HG02798 (cell line): ENCODE measurements at regions not wholly inside any gene's neighbourhood (a gene's known extent, or its start where the extent isn't known, plus 50 kb on each side); places are given as distances from the start of the nearest gene placed in this dataset.
"Not testable (repeated sequence)": the region's sequence is repeated elsewhere in the genome, so short reads cannot be mapped to it uniquely, and the experiment has no call there.

Experiments
- ATAC-seq: cut with Tn5 transposase; IDR thresholded peaks from one replicate; pipeline ENCODE4 v1.9.1; 2021; ENCODE audit warnings: mild to moderate bottlenecking; ENCODE audit not compliant: unreplicated experiment, poor library complexity

- no peak for ATAC-seq
Observed at GRCh38 chr5:152185547-152186245, 219.4 kb downstream of the NMUR2 start.

GRCh38 chr5:152184266-152184665 lies 220.8 kb downstream of the NMUR2 start:
- ATAC-seq, result no peak

DNA sequence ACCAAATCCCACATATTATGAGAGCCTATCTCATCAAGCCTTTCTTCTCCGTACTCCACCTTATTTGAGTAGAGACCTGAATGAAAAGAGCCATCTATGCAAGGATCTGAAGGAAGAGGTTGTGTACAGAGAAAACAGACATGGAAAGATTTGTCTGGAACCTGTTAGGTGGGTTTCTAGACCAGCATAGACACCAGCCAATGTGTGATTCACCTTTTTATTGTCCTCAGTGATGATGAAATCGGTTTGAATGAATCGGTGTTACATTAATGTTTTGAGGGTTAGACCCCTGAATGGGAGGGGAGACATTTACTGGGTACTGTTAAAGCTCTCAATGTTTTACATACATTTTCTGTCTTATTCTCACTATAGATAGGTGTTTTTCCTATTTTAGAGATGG lies 223.6 kb downstream of the NMUR2 start:
- no peak for ATAC-seq

DNA sequence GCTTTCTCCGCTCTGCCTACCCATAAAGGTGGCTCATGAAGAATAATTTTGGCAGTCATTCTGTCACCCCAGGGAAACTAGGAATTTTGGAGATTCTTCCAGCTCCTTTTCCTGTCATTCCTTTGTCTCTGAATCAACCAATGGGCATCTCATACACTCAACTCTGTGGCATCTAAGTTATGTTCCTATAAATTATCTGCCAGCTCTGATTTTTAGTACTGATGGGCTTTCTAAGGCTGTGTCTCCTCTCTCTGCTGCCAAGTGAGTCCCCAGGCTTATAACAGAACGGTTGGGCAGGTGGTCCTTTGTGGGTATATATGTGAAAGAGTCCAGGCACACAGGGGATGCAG lies 226.8 kb downstream of the NMUR2 start:
- ATAC-seq, result no peak

DNA sequence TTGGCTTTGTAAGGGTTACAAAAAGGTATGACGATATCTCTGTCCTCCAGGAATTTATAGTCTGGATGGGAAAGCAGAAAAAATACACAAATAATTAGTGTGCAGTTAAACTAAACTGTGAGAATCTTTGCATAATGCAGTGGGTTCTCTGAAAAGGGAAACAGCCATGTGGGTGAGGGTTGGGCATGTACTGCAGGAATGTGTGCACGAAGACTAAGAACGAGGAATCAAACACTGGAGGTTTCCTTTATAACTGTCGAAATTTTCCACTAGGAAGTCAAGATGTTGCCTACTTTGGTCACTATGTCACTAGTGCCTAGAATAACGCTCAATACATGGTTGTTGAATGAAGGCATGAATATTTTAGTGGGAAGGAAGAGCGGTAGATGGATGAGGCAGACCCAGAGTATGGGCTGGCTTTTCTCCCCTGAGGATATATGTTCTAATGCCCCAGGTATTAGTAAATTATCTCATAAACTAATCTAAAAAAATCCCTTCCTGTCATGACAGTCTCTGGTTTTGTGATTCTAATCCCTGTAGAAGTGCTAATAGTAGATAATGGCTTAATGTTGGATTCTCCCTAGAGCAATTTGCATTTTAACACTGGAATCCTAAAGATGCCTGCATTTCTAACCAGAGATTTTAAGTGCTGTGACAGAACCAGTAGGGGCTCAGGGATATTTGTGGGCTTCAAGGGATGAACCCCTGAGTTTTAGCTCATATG lies 227.3 kb downstream of the NMUR2 start:
- no peak for ATAC-seq

DNA sequence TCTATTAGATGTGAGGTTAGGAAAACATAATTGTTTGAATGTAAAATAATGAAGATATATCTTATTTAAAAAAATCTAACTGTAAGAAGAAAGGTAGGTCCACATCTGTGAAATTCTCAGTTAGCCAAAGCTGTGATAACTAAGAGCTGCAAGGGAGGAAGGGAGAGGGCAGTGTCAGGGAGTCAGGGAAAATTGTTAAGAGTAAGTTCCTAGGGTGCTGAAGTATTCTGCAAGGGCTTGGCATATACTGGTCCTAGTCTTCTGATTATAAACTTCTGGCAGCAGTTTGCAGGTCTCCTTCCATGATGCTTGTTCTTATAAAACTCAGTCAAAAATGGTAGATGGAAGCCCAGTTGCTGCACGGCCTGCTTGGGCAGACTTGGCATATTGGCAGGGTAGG lies 233.2 kb downstream of the NMUR2 start:
- ATAC-seq, result no peak

DNA sequence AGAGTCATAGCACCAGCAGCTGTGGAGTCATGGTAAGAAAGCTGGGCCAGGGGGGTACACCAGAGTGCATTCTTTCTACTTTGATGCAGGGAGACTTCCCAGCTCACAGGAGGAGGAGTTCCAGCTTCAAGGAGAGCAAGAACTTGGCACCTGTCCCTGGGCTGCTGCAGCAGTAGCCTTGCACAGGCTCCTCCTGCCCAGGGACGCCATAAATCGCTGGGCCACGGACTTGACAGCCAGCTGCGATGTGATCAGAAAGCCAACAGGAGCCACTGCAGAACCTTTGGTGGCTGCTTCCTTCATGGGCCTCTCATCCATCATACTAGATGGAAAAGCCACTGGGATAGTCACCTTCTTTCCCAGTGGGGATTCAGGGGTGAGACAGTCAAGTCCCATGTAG lies 234.7 kb downstream of the NMUR2 start:
- no peak for ATAC-seq

- ATAC-seq, result no peak
Observed at GRCh38 chr5:152164860-152165259, 240.2 kb upstream of the GLRA1 start.

GRCh38 chr5:152159894-152160293 lies 235.2 kb upstream of the GLRA1 start:
- ATAC-seq, result not testable (repeated sequence)

- ATAC-seq, result not testable (repeated sequence)
Observed at GRCh38 chr5:152154452-152154851, 229.8 kb upstream of the GLRA1 start.

GRCh38 chr5:152151940-152152339 lies 227.3 kb upstream of the GLRA1 start:
- no peak for ATAC-seq

DNA sequence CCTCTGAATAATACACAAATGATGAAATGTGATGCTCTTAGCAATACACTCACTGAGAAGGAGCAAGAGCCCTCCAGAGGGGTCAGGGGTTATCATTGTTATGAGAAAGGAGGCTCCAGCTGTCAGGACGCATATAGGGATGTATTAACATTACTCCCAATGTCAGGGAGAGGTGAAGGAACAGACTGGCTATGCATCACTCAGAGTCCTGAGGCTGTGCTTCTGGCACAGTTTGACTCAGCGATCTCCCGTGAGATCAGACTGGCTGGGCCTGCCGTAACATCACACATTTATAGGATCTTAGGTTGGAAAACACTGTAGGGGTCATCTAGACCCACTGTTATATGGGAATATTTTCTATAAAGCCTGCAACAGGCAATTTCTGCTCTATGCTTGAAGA lies 226.5 kb upstream of the GLRA1 start:
- no peak for ATAC-seq

DNA sequence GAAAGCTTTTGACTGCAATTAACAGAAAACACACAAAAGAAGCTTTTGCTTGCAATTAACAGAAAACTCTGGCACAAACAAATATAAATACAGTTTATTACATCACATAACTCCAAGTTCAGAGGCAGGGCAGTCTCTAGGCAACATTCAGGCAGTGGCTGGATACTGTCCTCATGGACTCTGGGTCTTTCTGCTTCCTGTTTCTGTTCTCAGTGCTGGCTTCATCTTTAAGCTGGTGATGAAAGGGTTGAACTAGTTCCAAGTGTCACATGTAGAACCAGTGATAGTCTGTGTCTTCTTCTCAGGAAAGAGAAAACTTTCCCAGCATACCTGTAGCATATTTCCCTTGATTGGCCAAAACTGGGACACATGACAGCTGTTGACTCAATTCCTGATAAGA lies 222.6 kb upstream of the GLRA1 start:
- no peak for ATAC-seq

GRCh38 chr5:152146566-152146965 lies 221.9 kb upstream of the GLRA1 start:
- ATAC-seq, result no peak

GRCh38 chr5:152144556-152144955 lies 219.9 kb upstream of the GLRA1 start:
- no peak for ATAC-seq

- ATAC-seq, result no peak
Observed at GRCh38 chr5:152144030-152144429, 219.4 kb upstream of the GLRA1 start.

- peak; percentile 80 for ATAC-seq
Observed at GRCh38 chr5:152142840-152143469, 218.3 kb upstream of the GLRA1 start.

GRCh38 chr5:152140347-152140746 lies 215.7 kb upstream of the GLRA1 start:
- ATAC-seq, result no peak

DNA sequence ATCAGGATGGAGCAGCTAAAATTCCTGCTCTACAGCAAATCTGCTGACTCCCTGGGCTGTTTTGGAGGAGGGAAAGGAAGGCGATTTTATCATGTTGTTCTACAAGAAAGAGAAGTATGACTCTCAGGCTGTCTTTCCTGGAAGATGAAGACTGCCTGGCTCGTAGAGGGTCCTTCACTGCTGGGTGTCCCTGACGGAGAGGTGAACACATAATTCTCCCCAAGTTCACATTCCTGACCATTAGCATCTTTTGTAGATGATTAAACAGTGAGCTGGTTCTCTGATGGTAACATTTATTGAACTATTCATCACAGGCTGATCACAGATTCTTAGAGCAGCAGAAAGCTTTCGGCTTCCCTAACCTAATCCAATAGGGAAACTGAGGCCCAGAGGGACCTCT lies 212.4 kb upstream of the GLRA1 start:
- ATAC-seq, result no peak

GRCh38 chr5:152136321-152136720 lies 211.7 kb upstream of the GLRA1 start:
- ATAC-seq, result no peak

DNA sequence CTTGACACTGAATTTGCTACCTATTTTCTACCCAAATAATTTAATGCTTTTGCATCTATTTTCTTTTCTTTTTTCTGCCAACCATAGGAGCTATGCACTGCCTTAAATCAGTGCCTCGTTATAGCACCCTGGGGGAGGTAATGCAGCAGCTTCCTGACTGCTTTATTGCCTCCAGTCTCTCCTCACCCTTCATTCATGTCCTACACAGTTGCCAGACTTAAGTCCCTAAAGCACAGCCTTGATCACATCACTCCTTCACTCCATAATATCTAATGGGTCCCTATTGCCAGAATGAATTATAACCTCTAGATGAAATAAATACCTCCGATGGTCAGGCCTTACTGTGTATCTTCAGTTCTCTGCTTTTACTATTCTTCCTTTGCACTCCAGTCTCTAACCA lies 211.2 kb upstream of the GLRA1 start:
- ATAC-seq, result no peak
